T-helper 1 cell (primary cell): ENCODE measurements at regions not wholly inside any gene's neighbourhood (a gene's known extent, or its start where the extent isn't known, plus 50 kb on each side); places are given as distances from the start of the nearest gene placed in this dataset.

Experiments used
- DNase-seq, 5 donors: peaks; one replicate each; pipeline ENCODE4 v3.0.0-alpha.2; 2012 to 2020

DNA sequence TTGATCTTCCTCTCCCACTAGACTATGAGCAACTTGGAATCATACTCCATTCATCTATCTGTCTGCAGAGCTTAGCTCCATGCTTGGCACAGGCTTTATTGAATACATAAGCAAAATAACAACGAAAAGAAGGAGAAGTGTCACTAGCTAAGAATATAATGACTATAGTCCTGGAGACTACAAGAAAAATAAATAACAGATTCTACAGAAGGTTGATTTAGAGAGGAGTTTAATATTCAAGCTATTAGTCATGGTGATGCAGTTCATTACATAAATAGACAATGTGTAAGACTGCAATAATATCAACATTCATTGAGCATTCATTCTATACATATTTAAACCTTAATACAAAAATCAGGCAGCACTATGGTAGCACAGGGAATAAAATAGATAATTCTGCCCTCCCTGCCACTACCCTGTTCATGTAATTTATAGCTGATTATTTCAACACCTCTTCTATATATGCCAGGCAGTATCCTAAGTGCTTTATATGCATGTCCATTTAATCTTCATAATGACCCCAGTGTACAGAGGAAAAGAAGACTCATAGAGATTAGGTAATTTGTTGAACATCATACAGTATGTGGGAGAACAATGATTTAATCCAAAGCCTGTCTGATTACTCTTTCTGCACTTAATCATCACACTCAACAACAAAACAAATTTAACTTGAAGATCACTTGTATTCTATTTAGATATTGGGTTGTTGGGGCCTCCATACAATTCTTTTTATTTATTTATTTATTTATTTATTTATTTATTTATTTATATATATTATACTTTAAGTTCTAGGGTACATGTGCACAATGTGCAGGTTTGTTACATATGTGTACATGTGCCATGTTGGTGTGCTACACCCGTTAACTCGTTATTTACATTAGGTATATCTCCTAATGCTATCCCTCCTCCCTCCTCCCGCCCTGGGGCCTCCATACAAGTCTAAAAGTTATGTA is 165.3 kb downstream of the RNF152 start:
- DNase-seq = no peak

DNA sequence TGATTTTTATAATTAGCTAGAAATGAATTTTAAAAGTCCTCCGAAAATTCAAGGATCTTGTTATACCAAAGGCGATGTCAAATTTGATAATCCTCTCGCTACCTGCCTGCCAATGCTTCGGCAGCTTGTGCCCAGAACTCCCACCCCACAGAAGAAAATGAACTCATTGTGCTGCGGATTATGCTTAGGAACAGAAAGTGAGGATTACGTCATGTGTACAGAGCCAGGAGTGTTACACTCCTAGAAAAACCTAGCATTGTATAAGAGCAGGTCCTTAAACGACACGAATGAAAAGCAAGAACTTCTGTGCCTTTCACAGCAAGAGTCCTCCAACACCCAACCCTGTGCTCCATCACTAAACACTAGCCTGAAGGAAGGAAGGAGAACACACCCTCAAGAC is 168.3 kb downstream of the RNF152 start:
- no peak for DNase-seq

DNA sequence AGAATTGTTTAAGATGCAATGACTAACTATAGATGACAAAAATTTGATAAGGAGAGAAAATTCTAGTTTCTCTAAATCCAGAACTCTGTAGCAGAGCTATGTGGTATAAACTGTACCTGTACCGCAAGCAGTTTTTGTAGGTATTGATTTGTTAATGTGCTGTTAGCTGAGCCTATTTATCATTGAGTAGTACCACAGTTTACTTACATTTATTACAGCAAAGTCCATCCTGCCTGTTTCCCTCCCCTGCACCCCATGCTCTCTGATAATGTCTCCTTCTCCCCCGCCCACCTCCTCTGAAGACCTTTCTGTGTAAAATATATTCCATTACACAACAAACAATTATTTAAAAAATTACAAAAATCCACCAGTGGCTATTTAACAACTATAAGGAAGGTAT is 170.6 kb downstream of the RNF152 start:
- DNase-seq = no peak

DNA sequence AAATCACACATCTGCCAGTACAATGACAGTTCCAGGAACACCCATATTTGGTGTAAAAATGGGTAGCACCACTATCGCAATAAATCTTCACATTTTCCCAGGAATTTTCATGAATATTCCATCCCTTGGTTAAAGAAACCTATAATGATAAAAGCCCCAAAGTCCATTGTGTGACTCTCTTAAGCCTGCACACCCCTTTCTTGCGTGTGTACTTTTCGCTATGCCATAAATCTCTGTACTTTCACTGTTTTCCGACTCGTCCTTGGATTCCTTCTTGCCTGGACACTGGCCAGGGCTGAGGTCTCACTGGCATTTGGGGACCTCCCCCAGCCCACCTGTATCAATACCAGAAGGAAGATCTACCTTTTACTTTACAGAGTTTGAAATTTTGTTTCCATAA is 172.3 kb downstream of the RNF152 start:
- no peak for DNase-seq

DNA sequence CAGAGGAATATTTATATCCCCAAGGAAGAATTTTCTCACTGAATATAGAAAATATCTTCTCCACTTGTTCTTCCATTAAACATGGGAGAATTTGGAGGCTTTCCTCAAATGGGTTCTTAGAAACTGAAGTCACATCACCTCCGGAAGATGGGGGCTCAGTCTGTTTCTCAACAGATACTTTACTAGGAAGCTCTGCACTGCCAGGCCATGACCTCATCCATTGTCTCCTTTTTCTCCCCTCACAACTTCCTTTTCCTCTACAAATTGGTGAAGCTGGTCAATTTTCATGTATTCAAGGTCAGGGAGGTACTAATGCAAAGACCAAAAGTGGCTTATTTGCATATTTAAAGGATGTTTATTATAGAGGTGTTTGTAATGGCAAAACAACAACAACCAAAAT is 173.1 kb downstream of the RNF152 start:
- no peak for DNase-seq

DNA sequence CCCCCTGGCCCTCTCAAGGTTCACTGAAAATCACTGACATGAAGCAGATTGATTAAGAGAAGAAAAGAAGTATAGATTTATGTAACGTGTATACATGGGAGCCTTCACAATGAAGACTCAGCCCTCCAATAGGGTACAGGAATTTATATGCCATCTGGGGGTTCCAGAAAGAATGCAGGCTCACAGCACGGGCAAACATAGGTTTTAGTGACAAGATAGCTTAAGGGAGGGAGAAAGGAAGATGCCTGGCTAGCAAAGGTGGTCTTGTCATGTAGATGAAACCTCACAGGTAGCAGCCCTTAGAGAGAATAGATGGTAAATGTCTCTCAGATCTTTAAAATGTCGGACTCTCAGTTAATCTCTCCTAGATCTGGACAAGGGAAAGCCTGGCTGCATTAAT is 173.9 kb downstream of the RNF152 start:
- no peak for DNase-seq

DNA sequence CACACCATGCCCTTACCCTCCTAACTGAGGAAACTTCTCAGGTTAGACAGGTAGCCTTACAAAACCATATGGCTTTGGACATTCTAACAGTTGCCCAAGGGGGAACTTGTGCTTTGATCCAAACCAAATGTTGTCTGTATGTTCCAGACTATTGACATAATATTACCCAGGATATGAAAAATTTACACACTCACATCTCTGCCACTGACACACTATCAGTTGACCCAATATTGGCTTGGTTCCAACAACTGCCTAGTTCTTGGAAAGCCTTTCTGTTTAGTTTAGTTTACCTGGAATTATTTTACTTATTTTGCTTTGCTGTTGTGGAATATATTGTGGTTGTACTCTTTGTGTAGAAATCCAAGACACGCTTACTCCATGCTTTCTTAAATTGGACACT is 178.4 kb downstream of the RNF152 start:
- no peak for DNase-seq

DNA sequence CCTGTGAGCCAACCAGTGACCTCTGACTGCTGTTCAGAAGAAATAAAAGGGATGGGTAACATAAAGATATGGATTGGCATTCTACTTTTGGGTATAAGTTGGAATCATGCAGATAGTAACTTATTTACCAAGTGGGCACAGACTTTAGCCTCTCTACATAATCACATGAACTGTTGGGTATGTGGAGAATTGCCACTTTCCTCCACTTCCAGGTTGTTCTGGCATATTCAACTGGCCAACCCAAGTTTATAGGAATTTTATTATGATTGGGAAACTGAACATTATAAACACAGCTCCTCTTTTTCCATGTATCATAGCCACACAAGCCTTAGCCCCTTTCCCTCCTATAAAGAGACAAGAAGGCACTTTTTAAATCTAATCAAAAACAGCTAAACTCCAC is 179.3 kb downstream of the RNF152 start:
- no peak for DNase-seq

DNA sequence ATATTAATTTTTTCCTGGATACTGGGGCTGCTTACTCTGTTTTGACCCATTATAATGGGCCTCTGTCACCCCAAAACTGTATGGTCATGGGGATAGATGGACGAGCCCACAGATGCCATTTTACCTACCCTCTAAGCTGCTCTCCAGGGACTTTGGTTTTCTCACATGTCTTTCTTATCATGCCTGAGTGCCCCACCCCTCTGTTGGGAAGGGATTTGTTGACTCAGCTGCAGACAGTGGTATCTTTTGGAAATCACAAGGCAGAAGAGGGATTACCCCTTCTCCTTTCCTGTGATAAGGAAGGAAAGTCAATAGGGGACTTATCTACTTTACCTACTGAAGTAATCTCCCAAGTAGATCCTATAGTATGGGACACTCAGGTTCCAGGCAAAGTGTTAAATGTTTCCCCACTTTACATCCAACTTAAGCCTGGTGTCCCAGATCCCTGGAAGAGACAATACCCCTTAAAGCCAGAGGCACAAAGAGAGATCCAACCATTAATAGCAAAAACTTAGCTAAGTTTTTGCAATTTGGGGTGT is 182.7 kb downstream of the RNF152 start:
- DNase-seq = no peak

DNA sequence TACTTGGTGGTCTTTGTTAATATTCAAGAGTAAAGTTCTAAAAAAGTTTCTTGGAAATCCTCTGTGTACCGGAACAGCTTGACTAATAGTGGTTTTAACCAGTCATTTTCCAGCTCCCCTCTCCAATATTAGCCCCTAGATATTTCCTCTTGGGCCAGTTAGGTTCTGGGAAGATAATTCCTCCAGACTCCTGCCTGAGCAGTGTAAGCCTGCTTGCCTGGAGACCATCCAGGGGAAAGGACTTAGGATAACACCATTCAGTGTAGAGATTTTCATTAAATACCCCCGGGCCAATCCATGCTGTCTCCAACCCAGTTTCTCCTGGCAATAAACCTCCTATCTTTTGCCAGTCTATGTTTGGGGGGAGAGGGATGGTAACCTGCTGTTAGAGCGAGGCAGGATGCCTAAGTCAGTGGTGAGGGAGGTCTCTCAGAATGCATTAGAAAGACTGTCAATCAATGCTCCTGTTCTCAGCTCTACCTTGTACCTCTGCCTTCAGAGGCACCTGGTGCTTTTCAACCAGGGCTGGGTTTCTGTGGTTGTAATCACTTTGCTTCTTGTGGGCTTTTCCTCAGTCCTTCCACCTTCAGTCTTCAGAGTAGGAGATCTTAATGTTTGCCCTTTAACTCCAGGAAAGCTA is 186.4 kb downstream of the RNF152 start:
- no peak for DNase-seq

DNA sequence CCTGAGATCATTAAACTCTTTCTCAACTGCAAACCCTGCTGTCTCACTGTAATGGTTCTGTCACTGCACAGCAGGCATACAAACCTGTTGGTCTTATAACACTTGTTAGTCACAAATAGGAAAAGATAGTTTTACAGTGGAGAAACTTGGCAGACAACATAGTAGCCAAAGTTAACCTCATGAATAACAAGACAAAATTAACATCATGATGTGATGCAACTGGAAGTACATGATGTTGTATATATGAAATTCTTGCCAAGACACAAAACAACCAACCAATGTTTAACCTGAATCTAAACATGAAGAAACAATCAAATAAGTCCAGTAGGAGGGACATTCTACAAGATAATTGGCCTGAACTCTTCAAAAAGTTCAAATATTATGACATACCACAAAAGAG is 189.3 kb downstream of the RNF152 start:
- DNase-seq = no peak

DNA sequence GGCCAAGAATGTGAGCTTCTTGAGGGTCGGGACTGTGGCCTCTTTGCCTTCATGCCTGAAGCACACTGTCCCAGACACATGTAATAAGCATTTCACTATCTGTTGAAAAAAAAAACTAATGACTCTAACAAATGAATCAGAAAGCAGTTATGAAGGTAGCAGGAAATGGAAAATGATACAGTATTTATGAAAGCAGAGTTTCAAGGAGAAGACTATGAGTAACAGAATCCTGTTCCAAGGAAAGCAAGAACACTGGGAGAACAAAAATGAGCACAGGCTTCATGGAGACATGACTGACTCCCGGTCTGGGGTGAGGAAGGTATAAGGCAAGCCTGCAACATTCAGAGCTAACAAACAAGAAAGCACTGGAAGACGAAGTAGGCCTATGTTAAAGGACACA is 190.8 kb downstream of the RNF152 start:
- no peak for DNase-seq

DNA sequence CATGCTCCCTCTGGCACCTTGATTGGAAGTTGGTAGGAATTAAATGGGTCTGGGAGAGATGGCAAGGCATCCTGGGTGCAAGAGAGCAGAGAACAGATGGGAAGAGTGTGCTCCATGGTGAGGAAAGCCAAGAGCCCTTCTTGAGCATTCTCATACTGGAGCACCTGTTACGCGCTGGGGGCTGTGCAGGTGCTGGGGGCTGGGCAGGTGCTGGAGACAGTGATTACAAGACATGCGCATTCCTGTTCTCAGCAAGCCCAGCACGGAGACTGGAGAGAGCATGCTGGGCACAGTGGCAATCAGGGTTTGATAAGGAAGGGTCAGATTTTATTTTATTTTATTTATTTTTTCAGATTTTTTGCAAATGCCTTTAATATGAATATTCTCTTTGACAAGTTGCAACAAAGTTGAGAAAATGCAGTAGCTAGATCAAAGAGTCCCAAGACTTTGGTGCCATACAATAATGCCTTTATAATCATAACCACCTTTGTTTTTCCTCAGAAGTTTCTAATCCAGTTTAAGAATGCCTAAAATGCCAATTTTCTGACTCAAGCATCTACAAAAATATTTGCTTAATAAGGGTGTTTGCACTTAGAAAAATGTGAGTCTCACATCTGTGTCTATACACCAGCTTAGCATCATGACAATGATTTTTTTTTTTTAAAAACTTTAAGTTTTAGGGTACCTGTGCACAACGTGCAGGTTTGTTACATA is 193.3 kb downstream of the RNF152 start:
- no peak for DNase-seq

DNA sequence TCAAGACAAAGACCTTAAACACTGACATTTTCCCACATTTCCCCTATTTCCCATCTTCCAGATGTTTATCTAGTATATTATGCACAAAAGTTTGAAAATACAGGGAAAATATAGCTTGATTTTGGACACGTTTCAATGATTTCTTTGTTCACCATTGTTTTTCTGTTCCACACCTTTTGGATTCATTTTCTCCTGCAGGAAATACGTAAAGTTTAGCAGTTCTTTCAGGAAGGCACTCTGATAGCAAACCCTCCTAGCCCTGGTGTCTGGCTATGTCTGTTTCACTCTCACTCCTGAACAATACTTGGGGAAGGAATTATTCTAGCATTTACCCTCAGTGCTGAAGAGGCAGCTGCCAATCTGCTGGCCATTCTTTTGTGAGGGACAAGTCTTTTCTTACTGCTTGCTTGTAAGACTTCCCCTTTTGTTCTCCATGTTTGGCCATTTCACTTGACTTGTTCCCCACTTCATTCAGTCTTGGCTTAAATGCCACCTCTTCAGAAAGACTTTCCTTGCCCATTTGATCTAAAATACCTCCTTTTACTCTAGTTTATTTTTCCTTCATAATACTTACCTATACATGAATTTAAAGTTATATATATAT is 195.4 kb downstream of the RNF152 start:
- DNase-seq = no peak

DNA sequence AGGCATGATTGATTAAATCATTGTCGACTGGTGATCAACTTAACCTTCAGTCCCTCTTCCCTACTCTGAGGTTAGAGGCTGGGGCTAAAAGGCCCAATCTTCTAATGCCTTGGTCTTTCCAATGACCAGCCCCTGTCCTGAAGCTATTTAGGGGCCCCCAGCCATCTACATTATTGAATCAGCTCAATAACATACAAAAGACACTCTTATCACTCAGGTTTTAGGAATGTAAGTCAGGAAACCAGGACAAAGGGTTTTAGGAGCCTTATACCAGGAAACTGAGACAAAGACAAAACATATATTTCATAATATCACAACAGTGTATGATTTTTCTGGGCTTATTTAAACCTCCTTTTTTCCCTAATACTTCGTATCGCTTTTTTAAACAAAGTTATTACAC is 198.6 kb downstream of the RNF152 start:
- no peak for DNase-seq

DNA sequence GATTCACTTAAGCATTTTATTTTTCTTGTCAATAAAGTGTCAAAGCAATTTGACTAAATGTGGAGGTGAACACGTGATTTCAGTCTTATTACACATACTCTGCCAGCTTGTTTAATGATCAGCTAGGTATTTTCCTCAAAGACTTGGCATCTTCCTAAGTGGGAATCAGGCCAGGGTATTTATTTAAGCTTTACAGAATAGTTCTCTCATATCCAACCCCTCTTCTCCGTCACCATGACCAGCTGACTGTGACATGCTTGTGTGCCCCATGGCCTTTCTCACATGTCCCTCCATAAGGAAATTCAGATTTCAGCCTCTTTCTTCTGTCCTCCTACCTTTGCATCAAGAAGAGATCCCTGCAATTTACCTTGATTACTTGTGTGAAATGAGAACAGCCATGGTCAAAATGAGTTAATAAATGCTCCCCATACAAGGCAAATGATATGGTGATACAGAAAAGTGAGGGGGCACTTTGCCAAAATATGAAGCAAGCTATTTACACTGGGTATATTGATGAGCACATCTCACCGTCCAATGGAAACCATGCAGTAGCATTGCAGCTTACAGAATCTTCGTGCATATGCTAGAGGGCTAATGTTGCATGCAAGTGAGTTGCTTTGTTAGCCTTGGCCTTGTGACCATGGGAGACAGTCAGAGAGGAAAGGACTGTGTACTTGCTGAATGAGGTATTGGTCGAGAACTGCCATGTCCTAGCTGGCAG is 202.2 kb downstream of the RNF152 start:
- no peak for DNase-seq

DNA sequence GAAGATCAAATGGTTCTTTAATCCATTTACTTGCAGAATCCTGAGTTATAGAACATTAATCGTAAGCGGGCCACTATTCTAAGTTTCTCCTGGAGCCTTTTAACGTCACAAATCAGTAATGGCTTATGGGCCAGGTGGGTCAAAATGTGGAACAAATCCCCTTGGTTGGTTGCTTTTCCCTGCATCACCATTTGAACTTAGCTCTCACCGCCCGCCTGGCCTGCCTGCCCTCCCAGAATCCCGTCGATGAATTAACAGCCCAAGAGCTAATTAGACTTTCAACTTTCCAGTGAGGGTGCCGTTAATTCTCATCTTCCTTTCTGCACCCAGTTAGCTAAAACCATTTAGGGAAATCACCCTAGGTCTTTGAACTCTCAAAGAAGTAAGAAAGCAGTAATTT is 205.5 kb downstream of the RNF152 start:
- no peak for DNase-seq

DNA sequence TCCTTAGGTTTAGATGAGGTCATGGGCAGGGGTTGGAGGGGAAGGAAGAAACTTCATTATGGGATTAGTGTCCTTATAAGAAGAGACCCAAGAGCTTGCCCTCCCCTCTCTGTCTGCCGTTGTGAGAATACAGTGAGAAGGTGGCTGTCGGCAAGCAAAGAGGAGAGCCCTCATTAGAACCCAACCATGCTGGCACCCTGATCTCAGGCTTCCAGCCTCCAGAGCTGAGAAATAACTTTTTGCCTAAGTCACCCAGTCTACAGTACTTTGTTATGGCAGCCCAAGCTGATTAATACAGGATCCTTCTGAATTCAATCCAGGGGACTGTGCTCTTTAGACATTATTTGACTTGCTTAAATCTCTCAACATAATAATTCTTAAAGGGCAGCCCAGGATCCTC is 209.0 kb downstream of the RNF152 start:
- no peak for DNase-seq

DNA sequence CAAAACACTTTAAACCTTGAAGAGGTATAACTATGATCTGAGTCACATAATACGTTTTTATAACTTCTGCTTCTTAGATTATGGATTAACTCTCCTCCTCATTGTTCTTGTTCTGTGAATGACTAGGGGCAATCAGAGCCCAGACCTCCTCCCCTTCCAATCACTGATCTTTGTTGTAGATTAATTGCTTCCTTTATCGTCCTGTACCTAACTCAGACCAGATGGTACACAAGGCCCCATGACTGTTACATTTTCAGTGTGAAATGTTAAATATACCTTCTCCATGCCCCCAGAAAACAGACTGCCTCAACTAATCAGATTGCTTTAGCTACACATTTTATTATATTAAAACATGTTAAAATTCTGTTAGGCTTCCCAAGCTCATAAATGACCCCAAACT is 211.7 kb downstream of the RNF152 start:
- DNase-seq = no peak

DNA sequence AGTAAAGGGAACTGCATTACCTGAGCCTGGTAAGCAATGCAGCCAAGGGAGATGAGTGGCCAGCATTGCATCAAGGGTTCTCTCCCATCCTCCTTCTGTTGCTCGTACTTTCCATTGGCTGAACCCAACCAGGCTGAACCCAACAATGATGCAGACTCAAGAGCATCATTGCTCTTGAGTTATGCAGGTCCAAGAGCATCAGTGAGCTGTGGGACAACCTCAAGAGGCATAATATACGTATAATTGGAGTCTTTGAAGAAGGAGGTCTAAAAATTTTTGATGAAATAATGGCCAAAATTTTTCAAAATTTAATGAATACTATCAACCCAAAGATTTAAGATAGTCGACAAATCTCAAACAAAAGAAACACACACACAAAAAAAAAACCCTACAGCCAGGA is 213.0 kb downstream of the RNF152 start:
- DNase-seq = no peak

DNA sequence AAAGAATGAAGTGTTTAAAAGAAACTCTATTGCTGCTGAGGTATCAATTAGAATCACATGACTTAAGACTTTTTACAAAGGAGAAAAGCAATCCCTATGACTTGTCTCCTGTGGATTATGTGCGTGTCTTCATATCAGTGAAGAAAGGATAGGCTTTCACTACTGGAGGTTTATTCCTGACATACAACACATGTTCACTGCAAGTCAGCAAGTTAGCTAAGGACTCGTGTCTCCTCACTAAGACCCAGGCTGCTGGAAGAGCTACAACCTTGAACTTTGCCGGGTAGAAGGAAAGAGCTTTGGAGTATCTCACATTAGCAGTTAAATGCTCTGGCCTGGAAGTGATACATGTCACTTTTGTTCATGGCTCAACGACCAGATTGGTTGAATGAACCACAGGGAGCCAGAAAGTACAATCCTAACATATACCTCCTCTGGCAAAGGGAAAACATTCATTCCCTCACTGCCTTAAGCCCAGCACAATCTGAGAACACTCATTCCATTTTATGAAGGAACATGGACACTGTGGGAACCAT is 215.3 kb downstream of the RNF152 start:
- no peak for DNase-seq
